HUES6 (cell line): ENCODE measurements at regions not wholly inside any gene's neighbourhood (a gene's known extent, or its start where the extent isn't known, plus 50 kb on each side); places are given as distances from the start of the nearest gene placed in this dataset.

Experiments used
- H3K27ac ChIP-seq: 2 replicates; pipeline ENCODE4 v1.7.0; 2013; ENCODE audit warnings: low read depth, mild to moderate bottlenecking, low read length, inconsistent platforms
- H3K27me3 ChIP-seq: 2 replicates; pipeline ENCODE4 v1.6.1; 2013; ENCODE audit warnings: low read length; ENCODE audit not compliant: control insufficient read depth, insufficient read depth
- H3K36me3 ChIP-seq: 2 replicates; pipeline ENCODE4 v1.6.1; 2013; ENCODE audit warnings: low read length; ENCODE audit not compliant: control insufficient read depth, insufficient read depth
- H3K4me1 ChIP-seq: 2 replicates; pipeline ENCODE4 v1.6.1; 2013; ENCODE audit warnings: low read length; ENCODE audit not compliant: control insufficient read depth, insufficient read depth
- H3K4me3 ChIP-seq: 2 replicates; pipeline ENCODE4 v1.5.1; 2013; ENCODE audit warnings: low read depth, low read length
- H3K9ac ChIP-seq: one replicate; pipeline ENCODE4 v1.6.1; 2013; ENCODE audit warnings: mild to moderate bottlenecking, low read length
- H3K9me3 ChIP-seq: 2 replicates; pipeline ENCODE4 v1.6.1; 2013; ENCODE audit warnings: low read depth, low read length; ENCODE audit not compliant: control insufficient read depth, insufficient read depth

- Histone ChIP-seq H3K9ac (no peak overlapping the region), H3K9me3 (no peaks in the 10 kb centered on the region), H3K36me3 (no peaks in the 10 kb centered on the region), H3K4me1 (no peaks in the 10 kb centered on the region), H3K27ac (no peak overlapping the region), H3K27me3 (no peaks in the 10 kb centered on the region), H3K4me3 (no peak overlapping the region)
Measured at GRCh38 chr7:114126095-114126494, 207.3 kb upstream of the PPP1R3A start.

GRCh38 chr7:114112806-114113205 lies 194.0 kb upstream of the PPP1R3A start:
- H3K4me1 ChIP-seq, result peaks cover 2% of the 10 kb centered on the region; the same call in 1 of the 2 replicates
- no peaks in the 10 kb centered on the region for H3K9me3 ChIP-seq
- no peak overlapping the region for H3K27ac ChIP-seq
- no peak overlapping the region for H3K9ac ChIP-seq
- no peaks in the 10 kb centered on the region for H3K27me3 ChIP-seq
- H3K4me3 ChIP-seq, result no peak overlapping the region
- no peaks in the 10 kb centered on the region for H3K36me3 ChIP-seq

- Histone ChIP-seq H3K9ac (no peak overlapping the region), H3K4me1 (peaks cover 2% of the 10 kb centered on the region; the same call in 1 of the 2 replicates), H3K4me3 (no peak overlapping the region), H3K9me3 (no peaks in the 10 kb centered on the region), H3K27me3 (no peaks in the 10 kb centered on the region), H3K27ac (no peak overlapping the region), H3K36me3 (no peaks in the 10 kb centered on the region)
Measured at GRCh38 chr7:114110666-114111065, 191.9 kb upstream of the PPP1R3A start.

- Histone ChIP-seq H3K9ac (no peak overlapping the region), H3K4me1 (peaks cover 2% of the 10 kb centered on the region; the same call in 1 of the 2 replicates), H3K9me3 (no peaks in the 10 kb centered on the region), H3K27ac (no peak overlapping the region), H3K27me3 (no peaks in the 10 kb centered on the region), H3K4me3 (no peak overlapping the region), H3K36me3 (no peaks in the 10 kb centered on the region)
Measured at GRCh38 chr7:114109721-114110120, 190.9 kb upstream of the PPP1R3A start.

- H3K4me1 ChIP-seq, result peaks cover 2% of the 10 kb centered on the region; the same call in 1 of the 2 replicates
- no peak overlapping the region for H3K9ac ChIP-seq
- no peak overlapping the region for H3K4me3 ChIP-seq
- H3K9me3 ChIP-seq, result no peaks in the 10 kb centered on the region
- no peaks in the 10 kb centered on the region for H3K36me3 ChIP-seq
- no peaks in the 10 kb centered on the region for H3K27me3 ChIP-seq
- H3K27ac ChIP-seq, result no peak overlapping the region
Measured at GRCh38 chr7:114109304-114109703, 190.5 kb upstream of the PPP1R3A start.

- H3K4me3 ChIP-seq, result no peak overlapping the region
- no peaks in the 10 kb centered on the region for H3K9me3 ChIP-seq
- H3K4me1 ChIP-seq, result peaks cover 2% of the 10 kb centered on the region; the same call in 1 of the 2 replicates
- H3K27ac ChIP-seq, result no peak overlapping the region
- no peaks in the 10 kb centered on the region for H3K36me3 ChIP-seq
- no peaks in the 10 kb centered on the region for H3K27me3 ChIP-seq
- H3K9ac ChIP-seq, result no peak overlapping the region
Measured at GRCh38 chr7:114108510-114108909, 189.7 kb upstream of the PPP1R3A start.

GRCh38 chr7:114107522-114107921 lies 188.7 kb upstream of the PPP1R3A start:
- no peaks in the 10 kb centered on the region for H3K27me3 ChIP-seq
- peaks cover 1% of the 10 kb centered on the region; the same call in 1 of the 2 replicates for H3K4me1 ChIP-seq
- H3K27ac ChIP-seq, result no peak overlapping the region
- no peak overlapping the region for H3K9ac ChIP-seq
- no peaks in the 10 kb centered on the region for H3K9me3 ChIP-seq
- H3K36me3 ChIP-seq, result no peaks in the 10 kb centered on the region
- no peak overlapping the region for H3K4me3 ChIP-seq

- H3K4me1 ChIP-seq, result no peaks in the 10 kb centered on the region
- no peaks in the 10 kb centered on the region for H3K9me3 ChIP-seq
Measured at GRCh38 chr7:114104035-114104434, 185.2 kb upstream of the PPP1R3A start.

GRCh38 chr7:114102996-114103395 lies 184.2 kb upstream of the PPP1R3A start:
- Histone ChIP-seq H3K4me3 (no peak overlapping the region), H3K4me1 (no peaks in the 10 kb centered on the region), H3K27ac (no peak overlapping the region), H3K9ac (no peak overlapping the region), H3K27me3 (no peaks in the 10 kb centered on the region), H3K9me3 (no peaks in the 10 kb centered on the region), H3K36me3 (no peaks in the 10 kb centered on the region)

More at GRCh38 chr7:114104035-114104434, 185.2 kb upstream of the PPP1R3A start:
- Histone ChIP-seq H3K4me3 (no peak overlapping the region), H3K9ac (no peak overlapping the region), H3K36me3 (no peaks in the 10 kb centered on the region), H3K27ac (no peak overlapping the region), H3K27me3 (no peaks in the 10 kb centered on the region)

- H3K4me3 ChIP-seq, result no peak overlapping the region
- H3K36me3 ChIP-seq, result no peaks in the 10 kb centered on the region
- H3K4me1 ChIP-seq, result no peaks in the 10 kb centered on the region
- no peaks in the 10 kb centered on the region for H3K27me3 ChIP-seq
- no peak overlapping the region for H3K9ac ChIP-seq
- no peak overlapping the region for H3K27ac ChIP-seq
- H3K9me3 ChIP-seq, result no peaks in the 10 kb centered on the region
Measured at GRCh38 chr7:114102131-114102530, 183.3 kb upstream of the PPP1R3A start.

GRCh38 chr7:114100810-114101209 lies 182.0 kb upstream of the PPP1R3A start:
- Histone ChIP-seq H3K27ac (no peak overlapping the region), H3K9me3 (no peaks in the 10 kb centered on the region), H3K9ac (no peak overlapping the region), H3K4me3 (no peak overlapping the region), H3K4me1 (no peaks in the 10 kb centered on the region), H3K36me3 (no peaks in the 10 kb centered on the region), H3K27me3 (no peaks in the 10 kb centered on the region)

- H3K9ac ChIP-seq, result no peak overlapping the region
Measured at GRCh38 chr7:114099337-114099736, 180.5 kb upstream of the PPP1R3A start.

More at GRCh38 chr7:114099337-114099736, 180.5 kb upstream of the PPP1R3A start:
- Histone ChIP-seq H3K27ac (no peak overlapping the region), H3K4me3 (no peak overlapping the region), H3K27me3 (no peaks in the 10 kb centered on the region), H3K4me1 (no peaks in the 10 kb centered on the region), H3K36me3 (no peaks in the 10 kb centered on the region), H3K9me3 (no peaks in the 10 kb centered on the region)
